ENCODE measurements at regions not wholly inside any gene's neighbourhood (a gene's known extent, or its start where the extent isn't known, plus 50 kb on each side); places are given as distances from the start of the nearest gene placed in this dataset.

DNA sequence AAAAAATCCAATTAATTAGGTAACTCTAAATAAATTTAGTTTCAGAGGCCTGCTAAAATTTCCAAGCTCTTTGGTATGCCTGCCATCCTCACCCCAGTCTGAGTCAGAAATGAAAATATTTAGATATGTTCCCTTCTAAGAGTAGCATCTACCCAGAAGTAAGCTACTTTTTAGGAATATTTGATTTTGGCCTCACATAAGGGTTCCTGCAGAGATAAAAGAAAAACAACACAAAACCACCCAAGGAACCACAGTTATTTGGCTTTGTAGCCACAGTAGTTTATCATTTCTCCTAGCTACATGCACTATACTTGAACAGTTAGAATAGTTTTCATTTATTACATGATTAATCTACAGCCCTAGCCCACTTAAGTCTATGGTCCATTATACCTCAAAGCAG, 192.6 kb upstream of the FAM241A start:
- no peak overlapping the region for H3K9ac ChIP-seq (ENCODE audit: low read length)
- ChIA-PET CTCF (interaction anchor here (1.3 kb wide), 1 partner anchor 15 kb away, joined by 3 read pairs; no protein-coding TSS in a partner anchor), POLR2A (no interaction called here)
- H3K4me3 Mint-ChIP-seq, result no peak overlapping the region
- peaks cover 10% of the 10 kb centered on the region for H3K27me3 Mint-ChIP-seq
- no peaks in the 10 kb centered on the region for H3K4me1 Mint-ChIP-seq
- no peak overlapping the region for H2AFZ ChIP-seq (ENCODE audit: insufficient read depth, low read depth, low read length, poor library complexity, severe bottlenecking)
- TF ChIP-seq EZH2 (IDR thresholded peaks at IDR 0.05; ENCODE audit: borderline replicate concordance, insufficient read depth, low read depth, low read length, poor library complexity, severe bottlenecking) (no peak), CTCF (IDR thresholded peaks at IDR 0.05) (no peak)
- no peak overlapping the region for H3K27ac ChIP-seq (ENCODE audit: low read length in 2 of 2)
- intact Hi-C loops (cut with micrococcal nuclease), result no loop called here
- H3K27me3 ChIP-seq (replicated peaks in 1 of 4; ENCODE audit: control extremely low read depth in 1 of 4, control insufficient read depth in 3 of 4, insufficient read depth in 4 of 4, low read length in 3 of 4), result no peaks in the 10 kb centered on the region
- ATAC-seq (ENCODE audit: low read depth) (no peak), DNase-seq (no peak)
- peaks cover 2% of the 10 kb centered on the region for H3K9me3 Mint-ChIP-seq (ENCODE audit: insufficient read depth)
- H4K20me1 ChIP-seq (ENCODE audit: control insufficient read depth, insufficient read depth, low read length, poor library complexity, severe bottlenecking), result no peaks in the 10 kb centered on the region
- H3K9me3 ChIP-seq (ENCODE audit: control extremely low read depth in 1 of 3, control insufficient read depth in 2 of 3, insufficient read depth in 1 of 3, low read length in 2 of 3), result no peaks in the 10 kb centered on the region
- no peak overlapping the region for H3K4me3 ChIP-seq (ENCODE audit: control extremely low read depth in 1 of 5, extremely low read depth in 1 of 5, insufficient read depth in 1 of 5, low read depth in 2 of 5, low read length in 4 of 5)
- H3K27ac Mint-ChIP-seq, result no peak overlapping the region
- no peaks in the 10 kb centered on the region for H3K4me1 ChIP-seq (ENCODE audit: control insufficient read depth in 2 of 2, insufficient read depth in 2 of 2, low read length in 2 of 2)
- no peaks in the 10 kb centered on the region for H3K79me2 ChIP-seq (ENCODE audit: control insufficient read depth, insufficient read depth, low read length)
- no peak overlapping the region for H3K4me2 ChIP-seq (replicated peaks; ENCODE audit: low read depth, low read length, poor library complexity, severe bottlenecking)
- H3K36me3 ChIP-seq (replicated peaks in 1 of 2; ENCODE audit: control extremely low read depth in 1 of 2, control insufficient read depth in 1 of 2, extremely low read depth in 1 of 2, insufficient read depth in 2 of 2, low read length in 1 of 2), result no peaks in the 10 kb centered on the region

DNA sequence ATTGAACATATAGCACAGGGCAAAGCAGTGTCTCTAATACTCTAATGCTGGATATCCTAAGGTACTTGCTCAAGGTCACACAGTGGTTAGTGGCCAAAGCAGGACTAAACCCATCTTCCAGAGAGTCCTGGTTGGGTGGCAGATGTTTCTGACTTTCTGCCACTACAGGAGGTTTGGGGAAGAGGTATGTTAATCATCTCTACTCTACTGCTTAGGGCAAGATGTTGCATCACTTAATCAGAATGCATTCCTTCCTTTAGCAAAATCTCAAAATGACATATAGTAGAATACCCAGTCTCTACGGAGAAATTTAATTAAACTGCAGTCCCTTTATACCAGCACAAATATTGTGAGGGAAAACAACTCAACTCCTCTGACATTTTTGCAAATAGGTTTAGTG, 190.7 kb upstream of the FAM241A start:
- Histone ChIP-seq H2AFZ (ENCODE audit: insufficient read depth, low read depth, low read length, poor library complexity, severe bottlenecking) (no peak overlapping the region), H3K27ac (ENCODE audit: low read length in 2 of 2) (no peak overlapping the region), H3K79me2 (ENCODE audit: control insufficient read depth, insufficient read depth, low read length) (no peaks in the 10 kb centered on the region), H3K36me3 (replicated peaks in 1 of 2; ENCODE audit: control extremely low read depth in 1 of 2, control insufficient read depth in 1 of 2, extremely low read depth in 1 of 2, insufficient read depth in 2 of 2, low read length in 1 of 2) (no peaks in the 10 kb centered on the region), H3K4me3 (ENCODE audit: control extremely low read depth in 1 of 5, extremely low read depth in 1 of 5, insufficient read depth in 1 of 5, low read depth in 2 of 5, low read length in 4 of 5) (no peak overlapping the region), H3K9me3 (ENCODE audit: control extremely low read depth in 1 of 3, control insufficient read depth in 2 of 3, insufficient read depth in 1 of 3, low read length in 2 of 3) (no peaks in the 10 kb centered on the region), H3K27me3 (replicated peaks in 1 of 4; ENCODE audit: control extremely low read depth in 1 of 4, control insufficient read depth in 3 of 4, insufficient read depth in 4 of 4, low read length in 3 of 4) (no peaks in the 10 kb centered on the region), H3K9ac (ENCODE audit: low read length) (no peak overlapping the region), H4K20me1 (ENCODE audit: control insufficient read depth, insufficient read depth, low read length, poor library complexity, severe bottlenecking) (no peaks in the 10 kb centered on the region), H3K4me2 (replicated peaks; ENCODE audit: low read depth, low read length, poor library complexity, severe bottlenecking) (no peak overlapping the region), H3K4me1 (ENCODE audit: control insufficient read depth in 2 of 2, insufficient read depth in 2 of 2, low read length in 2 of 2) (no peaks in the 10 kb centered on the region)
- H3K27ac Mint-ChIP-seq, result no peak overlapping the region
- peaks cover 2% of the 10 kb centered on the region for H3K9me3 Mint-ChIP-seq (ENCODE audit: insufficient read depth)
- TF ChIP-seq EZH2 (IDR thresholded peaks at IDR 0.05; ENCODE audit: borderline replicate concordance, insufficient read depth, low read depth, low read length, poor library complexity, severe bottlenecking) (no peak), CTCF (IDR thresholded peaks at IDR 0.05) (no peak)
- no peak overlapping the region for H3K4me3 Mint-ChIP-seq
- intact Hi-C loops (cut with micrococcal nuclease), result no loop called here
- H3K27me3 Mint-ChIP-seq, result peaks cover 10% of the 10 kb centered on the region
- ATAC-seq (ENCODE audit: low read depth) (no peak), DNase-seq (no peak)
- ChIA-PET POLR2A (no interaction called here), CTCF (no interaction called here)
- no CpG with 5 or more reads among the region's 1 CpG for WGBS (ENCODE audit: insufficient coverage)
- no peaks in the 10 kb centered on the region for H3K4me1 Mint-ChIP-seq

Measured in B cell (primary cell).